HG03060 (cell line): ENCODE measurements at regions not wholly inside any gene's neighbourhood (a gene's known extent, or its start where the extent isn't known, plus 50 kb on each side); places are given as distances from the start of the nearest gene placed in this dataset.

ENCODE experiments used
- ATAC-seq: cut with Tn5 transposase; IDR thresholded peaks from one replicate; pipeline ENCODE4 v1.9.1; 2021; ENCODE audit warnings: low read depth, moderate number of reproducible peaks; ENCODE audit not compliant: unreplicated experiment

DNA sequence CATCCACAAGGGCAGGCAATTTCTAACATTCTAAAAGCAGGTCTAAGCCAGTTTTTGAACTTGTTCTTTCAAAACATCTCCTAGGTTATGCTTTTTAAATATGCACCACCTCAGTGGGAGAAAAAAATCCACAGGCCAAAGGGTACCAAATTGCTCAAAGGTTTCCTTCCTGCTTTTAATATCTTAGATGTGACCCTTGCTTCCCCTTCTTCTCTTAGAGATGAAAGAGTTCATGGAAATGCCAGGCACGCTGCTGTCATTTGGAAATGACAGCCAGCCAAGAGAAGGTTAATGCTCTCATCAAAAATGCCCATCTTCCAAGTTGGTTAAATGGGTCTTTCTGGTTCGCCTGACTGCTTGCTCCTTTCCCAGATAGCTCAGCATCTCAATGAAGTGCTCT, 497.1 kb downstream of the CD83 start:
- ATAC-seq, result no peak

DNA sequence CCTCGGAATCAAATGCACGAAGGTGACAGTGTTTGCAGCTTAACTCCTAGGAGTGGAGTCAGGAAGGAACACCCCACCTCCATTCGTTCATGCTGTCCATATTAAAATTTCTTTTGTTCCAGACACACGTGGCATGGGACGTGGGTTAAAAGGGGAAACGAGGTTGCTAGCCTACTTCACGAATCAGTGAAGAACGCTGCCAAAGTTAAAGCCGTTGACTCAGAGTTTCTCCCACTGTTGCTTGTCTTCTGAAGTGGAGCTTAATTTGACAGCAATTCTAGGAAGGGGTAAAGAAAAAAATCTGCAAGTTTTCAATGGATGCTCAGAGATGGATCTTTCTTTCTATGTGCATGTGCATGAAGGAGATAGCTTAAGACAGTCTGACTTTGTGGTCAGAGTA, 499.1 kb downstream of the CD83 start:
- no peak for ATAC-seq

DNA sequence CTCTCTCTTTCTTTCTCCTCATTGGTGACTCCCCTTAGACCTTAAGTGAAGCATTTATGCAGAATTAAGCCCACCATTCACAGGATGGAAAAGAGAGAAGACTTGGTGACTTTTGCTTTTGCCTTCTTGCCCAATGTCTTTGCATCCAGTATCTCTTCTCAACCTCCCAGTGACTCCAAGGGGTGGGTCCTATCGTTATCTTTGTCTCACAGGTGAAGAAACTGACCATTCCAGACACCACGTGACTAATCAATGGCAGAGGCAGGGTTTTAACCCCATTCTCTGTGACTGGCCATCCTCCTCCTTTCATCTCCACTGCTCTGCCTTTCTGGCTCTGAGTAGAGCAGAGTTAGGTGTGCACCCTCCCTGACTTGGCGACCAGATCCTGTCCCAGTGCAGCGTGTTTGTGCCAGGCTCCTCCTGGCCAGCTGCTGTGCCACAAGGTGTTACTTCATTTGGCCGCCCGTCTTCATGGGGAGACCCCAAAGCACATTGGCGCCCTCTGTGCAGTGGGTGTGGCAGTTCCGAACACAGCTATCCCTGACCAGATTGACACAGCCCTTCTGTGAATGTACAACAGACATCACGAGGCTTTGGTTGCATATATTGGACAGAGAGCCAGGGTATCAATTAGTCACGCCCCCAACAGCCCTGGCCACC, 501.3 kb downstream of the CD83 start:
- ATAC-seq, result no peak

GRCh38 chr6:14619419-14619781, 501.8 kb downstream of the CD83 start:
- ATAC-seq, result no peak

GRCh38 chr6:14620522-14620921, 502.9 kb downstream of the CD83 start:
- no peak for ATAC-seq

DNA sequence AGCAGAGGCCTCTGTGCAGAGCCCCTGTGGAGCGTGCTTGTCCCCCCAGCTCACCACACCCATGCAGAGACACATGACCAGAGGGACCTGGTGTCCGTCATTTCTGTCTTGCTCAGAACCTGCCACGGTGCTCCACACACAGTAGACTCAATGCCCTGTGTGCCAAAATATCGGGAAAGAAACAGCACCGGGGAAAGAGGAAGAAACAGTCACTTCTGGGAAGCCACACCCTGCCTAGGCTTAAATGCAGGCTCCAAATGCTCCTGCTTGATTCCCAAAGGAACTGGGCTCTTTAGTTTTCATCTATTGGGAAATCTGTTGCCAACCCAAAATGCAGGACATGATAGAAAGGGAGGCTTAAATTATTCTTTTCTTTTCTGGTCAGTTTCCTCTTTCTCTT, 503.9 kb downstream of the CD83 start:
- ATAC-seq, result no peak

GRCh38 chr6:14622085-14622484, 504.5 kb downstream of the CD83 start:
- ATAC-seq, result no peak

DNA sequence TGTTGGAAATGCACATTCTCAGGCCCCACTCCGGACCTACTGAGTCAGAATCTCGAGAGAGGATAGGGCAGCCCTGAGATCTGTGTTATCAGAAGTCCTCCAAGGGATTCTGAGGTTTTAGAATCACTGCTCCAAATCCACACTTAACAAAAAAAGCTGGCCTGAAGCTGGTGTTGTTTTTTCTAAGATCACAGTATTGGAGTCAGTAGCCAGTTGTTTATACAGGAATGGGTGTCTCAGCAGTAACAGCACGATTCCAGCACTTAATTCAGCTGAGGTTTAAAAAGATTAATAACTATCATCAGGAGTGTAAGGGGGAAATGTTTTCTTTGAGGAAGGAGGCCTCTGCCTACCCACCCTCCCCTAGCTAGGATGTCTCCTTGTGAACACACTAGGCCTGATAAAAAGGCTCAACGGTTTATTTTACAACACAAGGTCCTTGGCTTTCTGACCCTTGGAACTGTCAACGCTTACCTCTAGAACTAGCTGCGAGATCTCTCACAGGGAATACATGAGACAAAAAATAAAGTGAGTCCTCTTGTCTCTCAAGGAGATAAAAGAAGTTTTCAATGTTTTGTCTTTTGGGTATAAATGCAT, 505.4 kb downstream of the CD83 start:
- ATAC-seq, result no peak

DNA sequence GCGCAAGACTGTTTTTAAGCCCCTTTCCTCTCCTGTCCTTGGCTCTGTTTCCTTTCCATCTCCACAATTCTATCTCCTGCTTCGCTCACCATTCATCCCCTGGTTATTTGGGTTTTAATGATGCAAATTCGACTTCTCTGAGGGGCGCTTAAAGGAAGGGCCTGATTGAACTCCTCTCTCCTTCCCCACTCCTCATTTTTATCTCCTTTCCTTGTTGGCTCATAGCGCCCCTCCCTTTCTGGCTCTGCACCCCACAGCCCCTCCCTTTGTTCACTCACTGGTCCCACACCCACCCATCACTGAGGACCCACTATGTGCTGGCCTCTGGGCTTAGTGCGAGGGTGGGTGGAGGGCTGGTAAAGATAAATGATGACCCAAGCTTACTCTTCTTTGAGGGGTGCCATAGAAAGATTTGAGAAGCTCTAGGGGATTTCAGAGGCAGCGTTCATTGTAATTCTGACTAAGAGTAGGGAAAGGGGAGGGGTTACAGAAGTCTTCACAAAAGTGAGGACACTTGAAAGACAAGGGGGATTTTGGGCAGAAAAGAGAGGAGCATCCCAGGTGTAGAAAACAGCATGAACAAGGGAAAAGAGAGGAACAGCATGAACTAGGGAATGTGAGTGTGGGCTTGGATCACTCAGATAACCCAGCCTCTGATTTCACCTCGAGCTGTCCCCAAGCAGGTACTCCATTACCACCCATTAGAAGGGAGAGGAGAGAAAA, 507.8 kb downstream of the CD83 start:
- ATAC-seq, result no peak

GRCh38 chr6:14626556-14626955, 509.0 kb downstream of the CD83 start:
- ATAC-seq, result no peak

GRCh38 chr6:14630016-14630415, 512.4 kb downstream of the CD83 start:
- no peak for ATAC-seq

DNA sequence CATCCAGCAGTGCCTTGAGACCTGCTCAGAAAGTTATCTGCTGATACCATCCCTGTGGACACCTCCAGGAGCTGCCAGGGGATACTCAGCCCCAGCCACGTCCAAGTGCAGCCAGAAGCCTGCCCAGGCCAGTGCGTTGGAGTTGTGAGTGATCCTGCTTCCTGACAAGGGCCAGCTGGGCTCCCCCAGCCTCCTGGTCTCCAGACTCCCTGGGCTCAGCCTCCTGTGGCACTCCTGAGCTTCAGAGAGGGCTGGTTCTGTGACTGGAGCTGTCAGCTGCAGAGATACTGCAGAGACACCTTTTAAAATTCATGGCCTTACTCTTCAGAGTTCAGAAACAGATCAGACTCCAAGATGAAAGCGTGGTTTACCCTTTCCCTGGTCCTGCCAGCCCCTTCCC, 515.9 kb downstream of the CD83 start:
- ATAC-seq, result no peak

DNA sequence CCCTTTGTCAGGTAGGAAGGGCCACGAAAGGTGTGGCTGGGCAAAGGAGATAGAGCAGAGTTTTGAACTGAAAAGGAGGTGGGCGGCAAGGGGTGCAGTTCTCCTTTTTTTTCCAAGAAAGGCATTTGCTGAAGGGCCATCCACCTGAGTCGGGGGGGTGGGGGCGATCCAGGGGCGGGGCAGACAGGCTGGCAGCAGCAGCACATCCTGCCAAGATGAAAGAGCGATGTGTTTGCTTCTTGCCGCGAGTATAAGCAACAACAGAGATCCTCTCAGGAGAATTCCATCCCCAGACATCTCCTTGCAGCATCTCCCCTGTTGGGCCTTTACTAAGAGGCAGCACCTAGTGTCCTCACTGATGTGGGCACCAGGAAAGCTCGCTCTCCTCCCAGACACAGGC, 516.5 kb downstream of the CD83 start:
- no peak for ATAC-seq

GRCh38 chr6:14635195-14635594, 517.6 kb downstream of the CD83 start:
- ATAC-seq, result no peak

DNA sequence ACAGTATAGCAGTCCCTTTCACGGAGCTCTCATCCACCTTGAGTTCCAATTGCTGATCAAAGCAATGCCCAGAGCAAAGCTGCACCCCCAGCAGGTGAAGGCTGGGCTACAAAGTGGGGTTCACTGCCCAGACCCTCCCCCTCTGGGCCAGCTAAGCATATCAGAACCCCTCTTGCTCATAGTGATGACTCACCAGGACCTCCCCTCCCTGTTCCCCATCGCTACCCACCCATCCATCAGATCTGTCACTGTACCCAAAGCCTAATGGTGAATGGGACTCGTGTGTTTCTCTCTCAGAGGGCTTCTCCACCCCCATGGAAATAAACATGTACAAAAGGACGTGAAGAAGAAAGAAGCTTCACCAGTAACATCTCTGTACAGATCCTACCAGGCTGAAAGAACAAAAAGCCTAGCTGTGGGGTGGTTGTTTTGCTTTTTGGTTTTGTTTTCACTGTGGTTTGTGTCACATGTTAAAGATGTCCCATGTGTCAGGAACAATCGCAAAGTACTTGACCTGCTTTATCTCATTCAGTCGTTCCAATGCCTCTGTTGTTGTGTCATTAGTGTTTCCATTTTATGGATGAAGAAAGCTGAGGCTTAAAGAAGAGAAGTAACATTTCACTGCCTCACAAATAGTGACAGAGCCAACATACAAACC, 518.5 kb downstream of the CD83 start:
- no peak for ATAC-seq

DNA sequence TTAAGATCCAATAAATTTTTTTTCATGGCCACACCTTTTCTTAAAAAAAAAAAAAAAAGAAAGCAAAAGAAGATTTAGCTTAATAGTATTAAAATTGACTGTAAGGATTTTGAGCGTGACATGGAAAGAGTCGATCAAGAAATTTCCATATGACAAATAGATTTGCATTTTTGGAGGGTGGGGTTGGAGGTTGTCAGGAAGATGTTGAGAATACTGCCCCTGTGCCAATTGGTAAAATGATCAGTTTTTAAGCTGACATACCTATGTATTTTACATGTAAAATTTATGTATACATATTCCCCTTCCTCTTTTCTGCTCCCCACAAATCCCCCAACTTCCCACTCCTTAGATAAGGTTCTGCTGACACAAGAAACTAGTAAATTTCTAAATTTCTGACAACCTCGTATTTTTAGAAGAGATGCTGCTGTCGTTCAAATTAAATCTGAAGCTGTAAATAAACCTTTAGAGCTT, 520.9 kb downstream of the CD83 start:
- no peak for ATAC-seq

- peak; percentile 53 for ATAC-seq
Measured at GRCh38 chr6:14638906-14639761, 521.6 kb downstream of the CD83 start.

GRCh38 chr6:14639983-14640599, 522.5 kb downstream of the CD83 start:
- ATAC-seq, result no peak

GRCh38 chr6:14640631-14641030, 523.1 kb downstream of the CD83 start:
- ATAC-seq, result no peak
